H1 (cell line): ENCODE measurements at regions not wholly inside any gene's neighbourhood (a gene's known extent, or its start where the extent isn't known, plus 50 kb on each side); places are given as distances from the start of the nearest gene placed in this dataset.
A peak's percentile ranks its signal among the peaks of the same experiment; 100 is the strongest.

Source experiments
- CTCF ChIA-PET: fragments of 300-600 bp; sonication (Branson Sonifier 250); formaldehyde crosslinking; loops from one replicate; lab custom pipeline; 2021; ENCODE audit not compliant: partially characterized antibody; lab: Charles Lee
- POLR2A ChIA-PET: fragments of 300-600 bp; sonication (Branson Sonifier 250); formaldehyde crosslinking; loops from one replicate; lab custom pipeline; 2021; ENCODE audit warnings: inconsistent platforms; ENCODE audit not compliant: partially characterized antibody; lab: Charles Lee
- DNase-seq, 2 experiments: peaks; one replicate each; pipeline versions ENCODE4 v3.0.0 to v3.0.0-alpha.2; 2010 to 2022; ENCODE audit warnings: low spot score in 2 of 2, low read depth in 1 of 2, mixed read lengths in 1 of 2
- FAIRE-seq: peaks from 2 replicates; lab custom pipeline; 2011; peaks lifted over from hg19 to GRCh38; lab: Jason Lieb, UNC
- H2AFZ ChIP-seq: 2 replicates; pipeline ENCODE4 v1.8.1; 2012; ENCODE audit warnings: low read length, inconsistent platforms
- H2AK5ac ChIP-seq: 2 replicates; pipeline ENCODE4 v1.6.1; 2013; ENCODE audit warnings: low read depth, low read length
- H2BK120ac ChIP-seq: replicated peaks from 2 replicates; pipeline ENCODE3; 2013; ENCODE audit warnings: low read depth, low read length, inconsistent platforms
- H2BK12ac ChIP-seq: 2 replicates; pipeline ENCODE4 v1.6.1; 2013; ENCODE audit warnings: low read depth, low read length
- H2BK15ac ChIP-seq: 2 replicates; pipeline ENCODE4 v1.6.1; 2013; ENCODE audit warnings: low read length
- H2BK20ac ChIP-seq: 2 replicates; pipeline ENCODE4 v1.6.1; 2013; ENCODE audit warnings: low read length
- H2BK5ac ChIP-seq: 2 replicates; pipeline ENCODE4 v1.6.1; 2013; ENCODE audit warnings: low read depth, low read length
- H3K14ac ChIP-seq: 2 replicates; pipeline ENCODE4 v1.6.1; 2013; ENCODE audit warnings: inconsistent platforms; ENCODE audit not compliant: insufficient read length
- H3K18ac ChIP-seq: 2 replicates; pipeline ENCODE4 v1.6.1; 2013; ENCODE audit warnings: low read length; ENCODE audit errors: extremely low read depth
- H3K23ac ChIP-seq: 2 replicates; pipeline ENCODE4 v1.6.1; 2013; ENCODE audit warnings: inconsistent platforms; ENCODE audit not compliant: insufficient read length
- H3K23me2 ChIP-seq: 2 replicates; pipeline ENCODE4 v1.6.1; 2013; ENCODE audit warnings: low read depth, low read length
- H3K27ac ChIP-seq: 2 replicates; pipeline ENCODE4 v1.6.1; 2011; ENCODE audit warnings: low read depth, low read length, inconsistent platforms
- H3K27me3 ChIP-seq, 4 experiments: replicated peaks in 1 of 4; 1 replicate in 1 of 4; 2 replicates in 3 of 4; pipeline versions ENCODE4 v1.6.1 to v1.8.1; 2011 to 2013; ENCODE audit warnings: low read length in 3 of 4, mild to moderate bottlenecking in 3 of 4, inconsistent platforms in 2 of 4, mixed read lengths in 2 of 4, moderate library complexity in 1 of 4; ENCODE audit not compliant: control insufficient read depth in 3 of 4, insufficient read depth in 3 of 4; ENCODE audit errors: extremely low read depth in 1 of 4
- H3K36me3 ChIP-seq, 4 experiments: 2 replicates each; pipeline versions ENCODE4 v1.6.1 to v1.8.1; 2011 to 2013; ENCODE audit warnings: mild to moderate bottlenecking in 4 of 4, low read length in 3 of 4, moderate library complexity in 2 of 4, control low read depth in 1 of 4, inconsistent platforms in 1 of 4; ENCODE audit not compliant: insufficient read depth in 4 of 4, control insufficient read depth in 2 of 4
- H3K4ac ChIP-seq: replicated peaks from 2 replicates; pipeline ENCODE3; 2013; ENCODE audit warnings: low read length, low read depth, mixed read lengths, inconsistent platforms; ENCODE audit not compliant: insufficient read length
- H3K4me1 ChIP-seq, 4 experiments: replicated peaks in 1 of 4; 1 replicate in 1 of 4; 2 replicates in 3 of 4; pipeline versions ENCODE4 v1.6.1 to v1.8.1; 2011 to 2013; ENCODE audit warnings: low read length in 3 of 4, inconsistent platforms in 2 of 4, mixed read lengths in 1 of 4; ENCODE audit not compliant: insufficient read depth in 4 of 4, control insufficient read depth in 3 of 4
- H3K4me2 ChIP-seq, 2 experiments: 2 replicates each; pipeline versions ENCODE4 v1.6.1 to v1.8.1; 2011 to 2013; ENCODE audit warnings: low read depth in 2 of 2, low read length in 2 of 2, control low read depth in 1 of 2, inconsistent platforms in 1 of 2, mild to moderate bottlenecking in 1 of 2; ENCODE audit not compliant: insufficient read depth in 1 of 2
- H3K4me3 ChIP-seq, 4 experiments: fragments of 200-600, 300-600 bp in 1 of 4; sonication (generic), shearing (Covaris generic), sonication (Bioruptor Twin) in 1 of 4; 2 replicates each; pipeline versions ENCODE4 v1.5.1 to v1.8.1; 2011 to 2016; ENCODE audit warnings: low read length in 4 of 4, low read depth in 3 of 4, control low read depth in 2 of 4, inconsistent platforms in 2 of 4, mild to moderate bottlenecking in 2 of 4, mixed read lengths in 1 of 4, moderate library complexity in 1 of 4; ENCODE audit not compliant: insufficient read depth in 2 of 4; ENCODE audit errors: extremely low read depth in 1 of 4
- H3K56ac ChIP-seq: replicated peaks from 2 replicates; pipeline ENCODE3; 2013; ENCODE audit warnings: low read depth, mild to moderate bottlenecking, mixed read lengths, low read length, inconsistent platforms; ENCODE audit not compliant: insufficient read length
- H3K79me1 ChIP-seq: 2 replicates; pipeline ENCODE4 v1.6.1; 2013; ENCODE audit warnings: low read depth, low read length, control low read depth
- H3K79me2 ChIP-seq, 2 experiments: 2 replicates each; pipeline versions ENCODE4 v1.6.1 to v1.8.1; 2012 to 2013; ENCODE audit warnings: low read length in 2 of 2, mild to moderate bottlenecking in 2 of 2, inconsistent platforms in 1 of 2; ENCODE audit not compliant: insufficient read depth in 2 of 2, control insufficient read depth in 1 of 2
- H3K9ac ChIP-seq, 4 experiments: replicated peaks in 1 of 4; 1 replicate in 1 of 4; 2 replicates in 3 of 4; pipeline versions ENCODE4 v1.6.1 to v1.8.1; 2011 to 2013; ENCODE audit warnings: low read depth in 3 of 4, low read length in 3 of 4, control low read depth in 2 of 4, mild to moderate bottlenecking in 2 of 4, moderate library complexity in 2 of 4, inconsistent platforms in 1 of 4; ENCODE audit errors: extremely low read depth in 1 of 4
- H3K9me3 ChIP-seq, 2 experiments: 2 replicates each; pipeline versions ENCODE4 v1.6.1 to v1.8.1; 2012 to 2013; ENCODE audit warnings: mild to moderate bottlenecking in 2 of 2, moderate library complexity in 2 of 2, control low read depth in 1 of 2, inconsistent platforms in 1 of 2, low read depth in 1 of 2, low read length in 1 of 2, mixed read lengths in 1 of 2; ENCODE audit not compliant: insufficient read depth in 2 of 2
- H4K20me1 ChIP-seq, 2 experiments: replicated peaks in 1 of 2; 2 replicates each; pipeline versions ENCODE3 to v1.8.1; 2011 to 2013; ENCODE audit warnings: inconsistent platforms in 2 of 2, low read length in 2 of 2, mild to moderate bottlenecking in 1 of 2; ENCODE audit not compliant: insufficient read depth in 2 of 2, control insufficient read depth in 1 of 2
- H4K5ac ChIP-seq: 2 replicates; pipeline ENCODE4 v1.6.1; 2013; ENCODE audit warnings: low read length, low read depth, mixed read lengths, inconsistent platforms; ENCODE audit not compliant: insufficient read length
- H4K8ac ChIP-seq: 2 replicates; pipeline ENCODE4 v1.8.0; 2013; ENCODE audit warnings: mild to moderate bottlenecking, moderate library complexity, low read length, inconsistent platforms; ENCODE audit not compliant: insufficient read depth; ENCODE audit errors: extremely low read depth
- H4K91ac ChIP-seq: replicated peaks from 2 replicates; pipeline ENCODE3; 2013; ENCODE audit warnings: low read length, mixed read lengths, inconsistent platforms; ENCODE audit not compliant: insufficient read length
- CBX8 ChIP-seq: fragments of 300-800, 300-1000 bp; sonication (generic); IDR thresholded peaks from 2 replicates; pipeline ENCODE4 v1.7.1; 2016; ENCODE audit warnings: low read depth, low read length, borderline replicate concordance
- FOSL1 ChIP-seq: IDR thresholded peaks from 2 replicates; pipeline ENCODE4 v1.6.1; 2011; ENCODE audit warnings: mild to moderate bottlenecking, low read depth, low read length, moderate library complexity; ENCODE audit not compliant: insufficient read depth
- GABPA ChIP-seq: IDR thresholded peaks from 2 replicates; pipeline ENCODE4 v1.6.1; 2011; ENCODE audit warnings: mild to moderate bottlenecking, low read length, moderate library complexity, borderline replicate concordance; ENCODE audit not compliant: insufficient read depth
- KDM1A ChIP-seq: fragments of 200-600, 300-600 bp; sonication (generic); IDR thresholded peaks from 2 replicates; pipeline ENCODE4 v1.7.1; 2016; ENCODE audit warnings: mild to moderate bottlenecking, low read length, borderline replicate concordance
- NANOG ChIP-seq: IDR thresholded peaks from 2 replicates; pipeline ENCODE4 v1.6.1; 2011; ENCODE audit warnings: low read length, low read depth, mild to moderate bottlenecking, inconsistent platforms; ENCODE audit not compliant: insufficient read depth, poor library complexity, severe bottlenecking
- POLR2A ChIP-seq, 2 experiments: IDR thresholded peaks; 1 replicate in 1 of 2; 2 replicates in 1 of 2; pipeline ENCODE4 v1.6.1; 2011; ENCODE audit warnings: low read depth in 2 of 2, low read length in 2 of 2, mild to moderate bottlenecking in 2 of 2; ENCODE audit errors: control extremely low read depth in 1 of 2
- POLR2AphosphoS5 ChIP-seq: IDR thresholded peaks from 2 replicates; pipeline ENCODE4 v1.6.1; 2011; ENCODE audit warnings: low read depth, low read length
- RXRA ChIP-seq: IDR thresholded peaks from 2 replicates; pipeline ENCODE4 v1.6.1; 2011; ENCODE audit warnings: low read depth, mild to moderate bottlenecking, low read length, moderate library complexity; ENCODE audit not compliant: insufficient read depth
- SAP30 ChIP-seq: fragments of 300-600 bp; sonication (generic); IDR thresholded peaks from 2 replicates; pipeline ENCODE4 v1.7.1; 2012; ENCODE audit warnings: low read length, moderate library complexity, mild to moderate bottlenecking, inconsistent platforms; ENCODE audit not compliant: insufficient read depth, insufficient replicate concordance
- ZNF274 ChIP-seq: IDR thresholded peaks from 2 replicates; pipeline ENCODE4 v1.7.0; 2012; ENCODE audit warnings: low read length, borderline replicate concordance; ENCODE audit errors: extremely low read depth
- WGBS, 2 experiments: shearing (Covaris generic) in 1 of 2; methylation state at CpG; one replicate each; pipeline versions ENCODE4 v1.1.6 to v1.1.7; 2013 to 2015; ENCODE audit warnings: low lambda C conversion rate in 2 of 2, mixed read lengths in 2 of 2, inconsistent platforms in 1 of 2, low coverage in 1 of 2, missing lambda C conversion rate in 1 of 2; ENCODE audit not compliant: insufficient replicate concordance in 2 of 2, insufficient coverage in 1 of 2, insufficient read length in 1 of 2; ENCODE audit errors: extremely low coverage in 1 of 2, missing lambda C conversion rate in 1 of 2; 5-methylcytosine and 5-hydroxymethylcytosine counted together
- TF ChIP-seq, protein P1 (sequence below): IDR thresholded peaks from 2 replicates; pipeline ENCODE4 v1.6.1; 2011; ENCODE audit warnings: low read depth, mild to moderate bottlenecking, low read length; ENCODE audit not compliant: insufficient read depth

GRCh38 chr9:86802900-86803673 lies 144.2 kb downstream of the GAS1 start:
- H3K27ac ChIP-seq: no peak overlapping the region
- no peak overlapping the region for H3K4me2 ChIP-seq
- TF ChIP-seq KDM1A (no peak), NANOG (no peak), POLR2A (IDR thresholded peaks at IDR 0.05; ENCODE audit: control extremely low read depth in 1 of 2, low read depth in 2 of 2, low read length in 2 of 2) (no peak), RXRA (no peak), GABPA (no peak), CBX8 (no peak), SAP30 (no peak), ZNF274 (no peak), FOSL1 (no peak), POLR2AphosphoS5 (no peak)
- TF ChIP-seq, protein P1, sequence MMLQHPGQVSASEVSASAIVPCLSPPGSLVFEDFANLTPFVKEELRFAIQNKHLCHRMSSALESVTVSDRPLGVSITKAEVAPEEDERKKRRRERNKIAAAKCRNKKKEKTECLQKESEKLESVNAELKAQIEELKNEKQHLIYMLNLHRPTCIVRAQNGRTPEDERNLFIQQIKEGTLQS: no peak
- no peak for DNase-seq
- CTCF ChIA-PET: interaction anchor here (0.6 to 2.2 kb wide), 9 partner anchors 10 to 185 kb away, joined by 3 to 8 read pairs (median 3); no protein-coding TSS in a partner anchor
- no peaks in the 10 kb centered on the region; a peak in 1 of 8 replicates for H3K36me3 ChIP-seq
- no peak overlapping the region for H4K91ac ChIP-seq
- peak overlapping the region; percentile 73; the same call in 1 of the 2 replicates for H2BK12ac ChIP-seq
- H2BK20ac ChIP-seq: peak overlapping the region; percentile 66; the same call in 1 of the 2 replicates
- H2AK5ac ChIP-seq: no peak overlapping the region
- no peak overlapping the region; the same call in 1 of the 2 replicates for H4K8ac ChIP-seq
- H3K23me2 ChIP-seq: peaks cover 6% of the 10 kb centered on the region
- peaks cover 0 to 12% of the 10 kb centered on the region in 2 experiments for H4K20me1 ChIP-seq
- H2BK15ac ChIP-seq: peak overlapping the region; percentile 90; the same call in 1 of the 2 replicates
- no peak for FAIRE-seq
- no peak overlapping the region for H3K14ac ChIP-seq
- no peak overlapping the region for H3K23ac ChIP-seq
- H3K4me1 ChIP-seq: peaks cover 0 to 9% (median 6%) of the 10 kb centered on the region in 4 experiments; a peak in 5 of 7 replicates
- peak overlapping the region; percentile 52; the same call in 1 of the 2 replicates for H2BK5ac ChIP-seq
- 89% methylated on average over 5 of the region's 5 CpGs; no CpG with 5 or more reads in 1 of the 2 experiments for WGBS, 2 experiments
- H3K4ac ChIP-seq: peak overlapping the region; percentile 29
- no peaks in the 10 kb centered on the region; a peak in 1 of 4 replicates for H3K9me3 ChIP-seq
- no peak overlapping the region for H4K5ac ChIP-seq
- no peak overlapping the region for H3K56ac ChIP-seq
- POLR2A ChIA-PET: no interaction called here
- no peak overlapping the region for H3K9ac ChIP-seq
- no peak overlapping the region for H2AFZ ChIP-seq
- H3K79me2 ChIP-seq: no peaks in the 10 kb centered on the region; a peak in 1 of 4 replicates
- no peak overlapping the region for H2BK120ac ChIP-seq
- H3K4me3 ChIP-seq: no peak overlapping the region
- H3K79me1 ChIP-seq: no peaks in the 10 kb centered on the region
- H3K27me3 ChIP-seq: no peaks in the 10 kb centered on the region; a peak in 2 of 7 replicates
- no peak overlapping the region for H3K18ac ChIP-seq
